SK-N-MC (cell line): ENCODE measurements at regions not wholly inside any gene's neighbourhood (a gene's known extent, or its start where the extent isn't known, plus 50 kb on each side); places are given as distances from the start of the nearest gene placed in this dataset.

Source experiments
- DNase-seq: peaks from one replicate; pipeline ENCODE4 v3.0.0-alpha.2; 2011; ENCODE audit warnings: low read depth, low spot score
- H3K27ac ChIP-seq: fragments of 200-600 bp; sonication (generic); 2 replicates; pipeline ENCODE4 v1.5.1; 2016; ENCODE audit warnings: mixed run types
- H3K36me3 ChIP-seq: fragments of 200-600 bp; sonication (generic); 2 replicates; pipeline ENCODE4 v1.6.1; 2017; ENCODE audit warnings: antibody characterized with exemption, low read length, mixed read lengths; ENCODE audit not compliant: insufficient read depth
- H3K4me3 ChIP-seq: fragments of 200-600 bp; sonication (generic); 2 replicates; pipeline ENCODE4 v1.5.1; 2016
- H3K9ac ChIP-seq: fragments of 200-600 bp; sonication (generic); 2 replicates; pipeline ENCODE4 v1.8.0; 2017; ENCODE audit warnings: mixed run types, mixed read lengths; ENCODE audit not compliant: insufficient read length
- H3K9me3 ChIP-seq: fragments of 200-600 bp; sonication (generic); 2 replicates; pipeline ENCODE4 v1.6.1; 2017; ENCODE audit warnings: low read depth, mild to moderate bottlenecking, antibody characterized with exemption, low read length, moderate library complexity, mixed read lengths
- EZH2 ChIP-seq: fragments of 200-600 bp; sonication (generic); IDR thresholded peaks from one replicate; pipeline ENCODE4 v1.6.1; 2017; ENCODE audit warnings: antibody characterized with exemption
- FOXP2 ChIP-seq: optimal IDR thresholded peaks from 2 replicates; pipeline ENCODE3; 2011; ENCODE audit warnings: mild to moderate bottlenecking, moderate library complexity; ENCODE audit not compliant: insufficient read depth; ENCODE audit errors: extremely low read length, control extremely low read depth
- POLR2AphosphoS5 ChIP-seq: IDR thresholded peaks from 2 replicates; pipeline ENCODE4 v1.6.1; 2012; ENCODE audit warnings: mild to moderate bottlenecking, low read depth, low read length, borderline replicate concordance

DNA sequence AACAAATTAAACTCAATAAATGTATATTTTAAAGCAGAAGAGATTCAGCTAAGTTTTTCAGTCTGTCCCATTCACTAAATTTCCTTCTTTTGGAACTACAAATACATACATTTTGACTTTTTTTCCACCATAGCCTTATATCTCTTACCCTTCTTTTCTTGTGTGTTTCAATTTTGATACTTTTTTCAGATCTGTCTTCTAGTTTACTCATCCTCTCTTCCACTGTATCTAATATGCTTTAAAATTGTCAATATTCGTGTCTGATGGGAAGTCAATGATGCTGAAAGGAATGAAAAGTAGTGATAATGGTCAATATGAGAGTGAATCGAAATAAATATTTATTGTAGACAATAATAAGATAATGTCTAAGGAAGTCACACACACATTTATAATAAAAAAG lies 332.3 kb upstream of the KIRREL3 start:
- TF ChIP-seq EZH2 = no peak
- TF ChIP-seq FOXP2 = no peak
- TF ChIP-seq POLR2AphosphoS5 = no peak
- no peak for DNase-seq
- Histone ChIP-seq H3K36me3 (no peaks in the 10 kb centered on the region), H3K9ac (no peak overlapping the region), H3K9me3 (no peaks in the 10 kb centered on the region), H3K4me3 (no peak overlapping the region), H3K27ac (no peak overlapping the region)

DNA sequence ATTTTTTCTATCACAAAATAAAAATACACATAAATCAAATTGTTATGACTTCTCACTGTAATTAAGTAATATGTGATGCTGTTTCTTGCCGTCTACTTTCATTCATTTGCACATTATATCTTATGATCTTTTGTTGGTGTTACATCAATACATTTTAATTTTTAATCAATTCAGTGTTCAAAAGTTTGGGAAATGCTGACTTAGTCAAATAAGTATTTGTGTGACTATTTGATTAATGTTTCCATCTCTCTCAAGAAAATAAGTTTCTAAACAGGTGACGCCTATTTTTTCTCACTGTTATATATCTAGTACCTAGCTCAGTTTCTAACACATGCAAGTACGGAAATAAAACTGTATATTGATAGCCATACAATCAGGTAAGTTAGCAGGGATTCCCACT lies 329.5 kb upstream of the KIRREL3 start:
- DNase-seq = no peak
- Histone ChIP-seq H3K9me3 (no peaks in the 10 kb centered on the region), H3K27ac (no peak overlapping the region), H3K4me3 (no peak overlapping the region), H3K36me3 (no peaks in the 10 kb centered on the region), H3K9ac (no peak overlapping the region)
- no peak for TF ChIP-seq EZH2
- no peak for TF ChIP-seq FOXP2
- TF ChIP-seq POLR2AphosphoS5 = no peak

DNA sequence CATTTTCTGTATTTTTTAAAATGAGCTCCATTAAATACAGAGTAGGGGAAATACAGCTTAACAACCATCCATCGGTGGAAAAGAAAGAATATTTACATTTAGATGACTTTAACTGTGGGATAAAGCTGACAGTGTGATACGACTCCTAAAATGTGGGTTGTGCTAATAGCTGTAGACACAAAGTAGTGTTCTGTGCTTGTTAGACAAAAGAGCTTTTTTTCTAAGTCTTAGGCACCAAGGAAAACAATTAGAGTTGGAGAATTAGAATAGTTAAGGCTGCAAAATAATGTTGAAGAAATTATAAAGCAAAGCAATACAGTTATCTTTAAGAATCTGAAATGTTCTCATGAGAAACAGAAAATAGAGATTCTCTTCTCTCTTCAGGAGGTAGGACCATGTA lies 307.7 kb upstream of the KIRREL3 start:
- Histone ChIP-seq H3K36me3 (no peaks in the 10 kb centered on the region), H3K9me3 (no peaks in the 10 kb centered on the region), H3K4me3 (no peak overlapping the region), H3K9ac (no peak overlapping the region), H3K27ac (no peak overlapping the region)
- TF ChIP-seq POLR2AphosphoS5 (no peak), EZH2 (no peak), FOXP2 (no peak)
- no peak for DNase-seq

DNA sequence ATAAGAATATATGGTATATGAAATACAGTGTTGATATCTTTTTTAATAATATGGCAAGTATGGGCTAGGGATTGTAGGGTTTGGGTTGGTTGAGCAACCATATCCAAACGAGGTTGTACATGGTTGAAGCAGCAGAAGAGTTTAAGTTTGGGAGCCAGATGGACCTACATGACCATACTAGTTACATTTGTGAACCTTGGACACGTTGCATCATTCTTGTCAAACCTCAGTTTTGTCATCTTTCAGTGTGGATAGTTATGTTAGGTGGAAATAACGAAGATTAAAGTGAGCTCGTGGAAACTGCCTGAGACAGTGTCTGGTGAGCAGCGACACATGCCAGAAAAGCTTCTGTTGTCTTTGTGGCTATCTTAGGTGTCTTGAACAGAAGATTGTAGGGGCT lies 307.1 kb upstream of the KIRREL3 start:
- Histone ChIP-seq H3K27ac (no peak overlapping the region), H3K9ac (no peak overlapping the region), H3K9me3 (no peaks in the 10 kb centered on the region), H3K36me3 (no peaks in the 10 kb centered on the region), H3K4me3 (no peak overlapping the region)
- no peak for DNase-seq
- TF ChIP-seq FOXP2 = no peak
- no peak for TF ChIP-seq POLR2AphosphoS5
- TF ChIP-seq EZH2 = no peak

DNA sequence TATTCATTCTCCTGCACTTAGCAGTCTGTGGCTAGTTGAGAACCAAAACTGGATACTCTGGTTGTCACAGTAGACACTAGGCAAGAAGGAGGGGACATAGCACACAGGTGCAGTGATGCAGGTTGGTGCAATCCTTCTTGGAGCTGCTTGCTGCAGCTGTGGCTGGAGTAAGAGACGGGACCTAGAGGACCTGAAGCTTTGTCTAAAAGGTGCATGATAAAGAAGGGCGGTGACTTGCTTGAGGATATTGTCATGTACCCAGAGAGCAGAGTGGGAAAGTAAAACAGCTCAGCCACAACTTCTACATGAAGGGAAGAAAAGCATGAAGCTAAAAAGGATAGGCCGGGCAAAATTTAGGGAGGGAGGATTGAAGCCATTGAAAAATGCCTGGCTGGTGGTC lies 304.1 kb upstream of the KIRREL3 start:
- H3K9me3 ChIP-seq = no peaks in the 10 kb centered on the region
- H3K4me3 ChIP-seq = no peak overlapping the region
- no peak overlapping the region for H3K9ac ChIP-seq
- DNase-seq = no peak
- H3K36me3 ChIP-seq = no peaks in the 10 kb centered on the region
- TF ChIP-seq POLR2AphosphoS5 (no peak), FOXP2 (no peak), EZH2 (no peak)
- no peak overlapping the region for H3K27ac ChIP-seq

DNA sequence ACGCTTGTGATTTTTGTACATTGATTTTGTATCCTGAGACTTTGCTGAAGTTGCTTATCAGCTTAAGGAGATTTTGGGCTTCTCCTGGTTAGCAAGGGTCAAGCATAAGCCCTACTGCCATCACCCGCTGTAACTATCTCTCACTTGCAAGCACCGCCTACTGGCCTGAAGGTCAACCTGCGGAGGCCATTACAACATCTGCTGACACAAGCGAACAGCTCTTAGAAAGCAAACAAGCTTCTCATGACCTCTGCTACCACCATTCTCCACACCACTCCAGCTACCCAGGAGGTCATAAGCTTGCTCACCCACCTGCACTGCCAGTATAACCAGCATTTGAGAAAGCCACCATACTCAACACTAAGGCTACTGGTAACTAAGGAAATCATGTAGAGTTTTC lies 288.4 kb upstream of the KIRREL3 start:
- DNase-seq = no peak
- TF ChIP-seq FOXP2 = no peak
- TF ChIP-seq EZH2 = no peak
- no peak for TF ChIP-seq POLR2AphosphoS5
- no peak overlapping the region for H3K9ac ChIP-seq
- no peak overlapping the region for H3K4me3 ChIP-seq
- H3K36me3 ChIP-seq = no peaks in the 10 kb centered on the region
- no peaks in the 10 kb centered on the region for H3K9me3 ChIP-seq
- H3K27ac ChIP-seq = no peak overlapping the region

DNA sequence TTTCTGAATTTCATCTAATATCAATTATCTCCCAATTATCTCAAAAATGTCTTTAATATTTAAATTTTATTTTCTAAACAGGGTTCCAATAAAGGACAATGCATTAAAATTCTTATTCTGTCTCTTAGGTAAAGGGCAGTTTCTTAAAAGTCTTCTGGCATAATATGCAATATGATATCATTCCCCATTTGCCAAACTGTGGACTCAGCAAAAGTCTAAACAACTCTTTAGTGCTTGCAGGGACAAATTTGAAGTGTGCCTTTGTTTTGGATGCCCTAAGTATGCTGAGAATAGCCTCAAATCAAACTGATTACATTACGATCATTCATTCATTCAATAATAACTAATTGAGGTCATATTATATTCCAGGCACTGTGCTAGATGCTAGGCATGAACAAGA lies 281.0 kb upstream of the KIRREL3 start:
- Histone ChIP-seq H3K9ac (no peak overlapping the region), H3K36me3 (no peaks in the 10 kb centered on the region), H3K9me3 (no peaks in the 10 kb centered on the region), H3K4me3 (no peak overlapping the region), H3K27ac (no peak overlapping the region)
- no peak for DNase-seq
- TF ChIP-seq EZH2 (no peak), FOXP2 (no peak), POLR2AphosphoS5 (no peak)

DNA sequence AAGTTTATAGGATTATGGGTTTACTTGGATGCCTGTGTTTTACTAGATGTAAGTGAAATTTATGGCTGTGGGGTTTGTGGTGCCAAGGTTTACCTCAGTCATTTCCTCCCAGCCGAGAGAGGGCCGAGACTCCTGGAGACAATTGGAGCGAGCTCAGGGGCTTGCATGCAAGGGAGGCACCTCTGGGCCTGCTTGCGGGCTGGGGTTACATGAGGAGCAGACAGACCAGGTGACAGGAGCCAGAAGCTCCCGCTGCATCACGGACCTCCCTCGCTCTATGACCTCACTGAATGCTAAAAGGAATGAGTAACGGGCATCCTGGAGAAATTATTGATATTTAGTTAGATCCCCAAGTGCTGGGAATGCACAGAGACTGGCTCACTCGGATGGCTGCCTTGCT lies 275.2 kb upstream of the KIRREL3 start:
- no peaks in the 10 kb centered on the region for H3K36me3 ChIP-seq
- H3K9ac ChIP-seq = no peak overlapping the region
- H3K27ac ChIP-seq = no peak overlapping the region
- no peak for TF ChIP-seq POLR2AphosphoS5
- no peak for TF ChIP-seq FOXP2
- TF ChIP-seq EZH2 = no peak
- no peak for DNase-seq
- no peak overlapping the region for H3K4me3 ChIP-seq
- no peaks in the 10 kb centered on the region for H3K9me3 ChIP-seq

DNA sequence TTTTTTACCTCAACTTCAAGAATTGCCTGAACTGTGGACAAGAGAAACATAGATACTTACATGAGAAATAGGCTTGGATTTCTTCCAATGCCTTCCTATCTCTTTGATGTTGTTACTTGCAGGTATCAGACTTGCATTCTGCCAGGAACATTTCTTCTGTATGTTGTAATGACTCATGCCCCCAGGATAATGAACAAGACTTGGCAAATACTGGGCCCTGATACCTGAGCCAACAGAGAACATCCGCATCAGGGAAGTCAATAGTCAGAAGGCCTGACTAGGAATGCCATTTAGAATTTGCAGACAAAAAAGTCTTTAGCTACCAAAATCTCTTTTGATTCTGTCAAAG lies 273.7 kb upstream of the KIRREL3 start:
- Histone ChIP-seq H3K9me3 (no peaks in the 10 kb centered on the region), H3K4me3 (no peak overlapping the region), H3K36me3 (no peaks in the 10 kb centered on the region), H3K9ac (no peak overlapping the region), H3K27ac (no peak overlapping the region)
- no peak for TF ChIP-seq FOXP2
- TF ChIP-seq POLR2AphosphoS5 = no peak
- no peak for TF ChIP-seq EZH2
- no peak for DNase-seq
